HFF-Myc (cell line): ENCODE measurements at regions not wholly inside any gene's neighbourhood (a gene's known extent, or its start where the extent isn't known, plus 50 kb on each side); places are given as distances from the start of the nearest gene placed in this dataset.
"Not testable (repeated sequence)": the region's sequence is repeated elsewhere in the genome, so short reads cannot be mapped to it uniquely, and the experiment has no call there.

Experiments used
- DNase-seq: peaks from one replicate; pipeline ENCODE4 v3.0.0-alpha.2; 2011; ENCODE audit warnings: low read depth; ENCODE audit errors: extremely low read depth
- H3K4me3 ChIP-seq: replicated peaks from 2 replicates; pipeline ENCODE4 v1.5.1; 2011; ENCODE audit warnings: low read depth, mild to moderate bottlenecking, control low read depth, low read length
- TF ChIP-seq, protein P1 (sequence below): IDR thresholded peaks from 2 replicates; pipeline ENCODE4 v1.5.1; 2012; ENCODE audit warnings: mild to moderate bottlenecking, low read depth, low read length, control low read depth; ENCODE audit errors: missing control alignments

DNA sequence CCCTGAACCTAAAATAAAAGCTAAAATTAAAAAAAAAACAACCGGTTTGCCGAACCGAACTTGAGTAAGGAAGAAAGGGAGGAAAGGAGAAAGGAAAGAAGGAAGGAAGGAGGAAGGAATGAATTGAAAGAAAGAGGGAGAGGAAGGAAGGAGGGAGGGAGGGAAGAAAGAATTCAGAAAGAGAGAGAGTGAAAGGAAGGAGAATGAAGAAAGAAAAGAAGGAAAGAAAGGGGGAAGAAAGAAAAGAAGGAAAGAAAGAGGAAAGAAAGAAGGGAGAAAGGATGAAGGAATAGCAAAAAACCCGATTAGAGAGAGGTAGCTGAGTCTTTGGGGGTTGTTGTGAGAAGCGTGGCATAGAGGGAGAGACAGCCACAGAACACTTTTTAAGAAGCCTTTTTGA is 121.4 kb downstream of the FGF18 start:
- no peak for DNase-seq
- H3K4me3 ChIP-seq = no peak overlapping the region
- TF ChIP-seq, protein P1, sequence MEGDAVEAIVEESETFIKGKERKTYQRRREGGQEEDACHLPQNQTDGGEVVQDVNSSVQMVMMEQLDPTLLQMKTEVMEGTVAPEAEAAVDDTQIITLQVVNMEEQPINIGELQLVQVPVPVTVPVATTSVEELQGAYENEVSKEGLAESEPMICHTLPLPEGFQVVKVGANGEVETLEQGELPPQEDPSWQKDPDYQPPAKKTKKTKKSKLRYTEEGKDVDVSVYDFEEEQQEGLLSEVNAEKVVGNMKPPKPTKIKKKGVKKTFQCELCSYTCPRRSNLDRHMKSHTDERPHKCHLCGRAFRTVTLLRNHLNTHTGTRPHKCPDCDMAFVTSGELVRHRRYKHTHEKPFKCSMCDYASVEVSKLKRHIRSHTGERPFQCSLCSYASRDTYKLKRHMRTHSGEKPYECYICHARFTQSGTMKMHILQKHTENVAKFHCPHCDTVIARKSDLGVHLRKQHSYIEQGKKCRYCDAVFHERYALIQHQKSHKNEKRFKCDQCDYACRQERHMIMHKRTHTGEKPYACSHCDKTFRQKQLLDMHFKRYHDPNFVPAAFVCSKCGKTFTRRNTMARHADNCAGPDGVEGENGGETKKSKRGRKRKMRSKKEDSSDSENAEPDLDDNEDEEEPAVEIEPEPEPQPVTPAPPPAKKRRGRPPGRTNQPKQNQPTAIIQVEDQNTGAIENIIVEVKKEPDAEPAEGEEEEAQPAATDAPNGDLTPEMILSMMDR = no peak

DNA sequence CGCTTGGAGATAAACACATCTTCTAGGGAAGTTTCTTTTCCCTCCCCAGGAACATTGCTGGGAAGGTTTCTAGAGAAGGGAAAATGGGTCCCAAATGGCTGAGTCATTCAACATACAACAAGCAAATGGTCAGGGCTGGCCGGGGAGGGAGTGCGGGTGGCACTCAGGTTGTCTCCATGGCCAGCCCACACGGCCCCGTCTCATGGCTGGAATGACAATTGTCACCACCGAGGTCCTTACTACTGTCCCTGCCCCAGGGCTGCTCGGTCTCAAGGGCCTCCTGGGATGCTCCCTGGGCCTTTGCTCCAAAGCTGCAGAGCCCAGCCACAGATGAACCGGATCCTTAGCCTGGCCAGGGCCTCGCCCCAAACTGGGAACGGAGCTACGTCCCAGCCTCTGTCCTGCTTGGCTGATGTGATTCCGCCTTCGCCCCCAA is 121.9 kb downstream of the FGF18 start:
- no peak for DNase-seq
- H3K4me3 ChIP-seq = no peak overlapping the region
- TF ChIP-seq, protein P1 = no peak

DNA sequence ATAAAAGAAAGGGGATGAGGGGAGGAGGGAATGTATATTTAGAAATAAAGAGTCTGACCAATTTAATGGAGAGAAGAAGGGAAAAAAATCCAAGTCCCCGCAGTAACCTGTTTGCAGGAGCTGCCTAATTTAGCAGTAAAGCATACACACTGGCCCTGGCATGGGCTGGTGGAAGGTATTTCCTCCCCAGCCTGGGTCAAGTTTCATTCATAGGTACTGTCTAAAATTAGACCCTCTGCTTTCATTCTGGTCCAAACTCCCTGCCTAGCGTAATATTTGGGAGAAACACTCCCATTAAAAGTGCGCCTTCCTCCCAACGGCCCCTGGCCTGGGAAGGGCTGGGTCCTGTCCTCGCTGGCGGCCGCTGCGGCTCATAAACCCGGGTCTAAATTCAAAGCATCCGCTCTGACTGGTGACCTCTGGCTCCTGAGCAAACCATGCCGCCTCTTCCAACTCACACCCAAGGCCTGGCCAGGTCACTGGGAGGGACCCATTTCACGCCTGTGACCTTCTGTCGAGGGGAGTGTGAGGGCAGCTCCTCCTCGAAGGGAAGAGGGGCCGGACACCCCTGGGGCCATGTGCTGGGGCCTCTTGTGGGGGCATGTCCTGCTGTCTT is 123.2 kb downstream of the FGF18 start:
- DNase-seq = no peak
- TF ChIP-seq, protein P1 = no peak
- H3K4me3 ChIP-seq = no peak overlapping the region

DNA sequence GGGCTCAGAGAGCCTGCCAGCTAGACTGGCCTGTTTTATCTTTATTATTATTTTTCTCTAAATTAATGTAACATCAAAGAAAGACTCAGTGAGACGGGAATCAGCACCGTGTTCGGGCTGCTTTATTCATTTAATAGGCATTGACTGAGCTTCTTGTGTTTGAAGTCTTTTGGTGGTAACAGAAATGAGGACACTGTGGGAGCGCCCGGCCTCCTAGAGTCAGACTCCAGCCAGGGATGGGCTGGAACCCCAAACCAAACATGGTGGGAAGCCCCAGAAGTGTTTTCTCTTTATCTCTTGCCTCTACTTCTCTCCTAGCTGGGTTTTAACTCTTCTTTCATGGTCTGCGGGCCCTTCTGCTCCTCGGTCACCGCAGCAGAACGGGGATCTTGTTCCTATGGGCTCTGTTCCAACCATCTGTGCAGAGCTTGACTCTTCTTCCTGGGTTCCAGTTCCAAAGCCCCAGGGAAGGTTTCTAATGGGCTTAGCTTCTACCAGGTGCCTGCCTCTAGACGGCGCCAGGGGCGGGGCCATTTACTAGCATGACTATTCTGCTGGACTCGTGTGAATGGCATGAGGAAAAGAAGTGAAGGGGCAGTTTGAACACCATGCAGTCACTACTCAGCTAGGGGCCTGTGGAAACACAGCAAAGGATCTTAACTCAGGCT is 123.8 kb downstream of the FGF18 start:
- TF ChIP-seq, protein P1 = no peak
- no peak overlapping the region for H3K4me3 ChIP-seq
- no peak for DNase-seq

DNA sequence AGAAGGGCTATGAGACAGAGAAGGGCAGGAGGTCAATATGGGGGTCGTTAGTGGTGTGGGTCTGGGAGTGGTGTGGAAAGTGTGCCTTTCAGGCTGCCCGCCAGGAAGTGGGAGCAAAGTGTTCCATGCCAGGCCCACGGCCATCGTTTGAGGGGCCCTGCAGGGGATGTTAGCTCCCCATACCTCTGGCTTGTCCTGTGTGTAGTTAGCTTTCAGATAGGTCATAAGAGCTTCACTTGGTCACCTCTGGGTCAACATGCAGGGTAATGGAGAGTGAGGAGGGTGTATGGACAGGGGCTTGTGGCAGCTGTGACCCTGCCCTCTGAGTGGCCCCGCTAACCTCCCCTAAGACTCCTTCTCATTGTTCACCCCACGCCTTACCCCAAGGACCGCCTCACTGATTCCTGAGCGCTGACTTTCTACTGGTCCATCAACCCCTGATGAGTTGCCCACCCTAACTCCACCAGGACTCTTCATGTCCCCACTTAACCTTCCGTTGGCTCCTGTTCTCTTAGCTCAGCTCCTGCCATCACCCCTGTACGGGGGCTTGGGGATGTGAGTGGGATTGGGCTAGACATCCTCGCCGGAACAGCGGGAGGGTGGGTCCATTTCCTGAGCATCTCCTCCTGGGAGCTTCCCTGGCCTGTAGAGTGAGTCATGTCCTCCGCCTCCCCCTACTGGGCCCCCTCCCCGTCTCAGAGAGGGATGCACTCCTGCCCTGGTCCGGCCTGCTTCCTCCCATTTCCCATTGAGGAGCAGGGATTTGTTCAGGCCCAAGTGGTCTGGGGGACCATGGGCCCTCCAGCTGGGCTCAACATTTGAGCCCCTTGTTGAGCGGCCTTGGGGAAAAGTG is 125.7 kb downstream of the FGF18 start:
- TF ChIP-seq, protein P1 = no peak

DNA sequence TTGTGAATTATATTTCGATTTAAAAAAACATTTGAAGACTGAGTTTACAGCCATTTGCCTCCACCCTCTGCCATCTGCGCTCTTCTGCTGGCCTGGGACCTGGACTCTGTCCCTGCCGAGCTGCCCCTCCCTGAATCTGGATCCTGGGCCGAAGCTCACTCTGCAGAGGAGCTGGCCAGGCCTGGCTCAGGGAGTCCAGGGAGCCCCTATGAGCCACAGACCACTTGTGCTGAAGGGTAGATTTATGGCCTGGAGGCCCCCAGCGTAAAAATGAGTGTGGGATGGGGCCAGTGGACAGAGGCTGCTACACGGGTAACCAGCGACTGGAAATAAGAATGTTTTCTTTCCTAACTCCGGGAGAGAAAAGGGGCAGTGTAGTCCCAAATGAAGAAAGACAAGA is 129.8 kb downstream of the FGF18 start:
- H3K4me3 ChIP-seq = no peak overlapping the region
- TF ChIP-seq, protein P1 = no peak
- no peak for DNase-seq

More for the DNA sequence above, 125.7 kb downstream of the FGF18 start:
- H3K4me3 ChIP-seq = no peak overlapping the region
- no peak for DNase-seq

DNA sequence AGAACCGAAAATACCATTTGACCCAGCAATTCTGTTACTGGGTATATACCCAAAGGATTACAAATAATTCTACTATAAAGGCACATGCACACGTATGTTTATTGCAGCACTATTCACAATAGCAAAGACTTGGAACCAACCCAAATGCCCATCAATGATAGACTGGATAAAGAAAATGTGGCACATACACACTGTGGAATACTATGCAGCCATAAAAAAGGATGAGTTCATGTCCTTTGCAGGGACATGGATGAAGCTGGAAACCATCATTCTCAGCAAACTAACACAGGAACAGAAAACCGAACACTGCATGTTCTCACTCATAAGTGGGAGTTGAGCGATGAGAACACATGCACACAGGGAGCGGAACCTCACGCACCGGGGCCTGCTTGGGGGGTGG is 134.4 kb downstream of the FGF18 start:
- not testable (repeated sequence) for H3K4me3 ChIP-seq, DNase-seq
